ENCODE measurements at regions not wholly inside any gene's neighbourhood (a gene's known extent, or its start where the extent isn't known, plus 50 kb on each side); places are given as distances from the start of the nearest gene placed in this dataset.

DNA sequence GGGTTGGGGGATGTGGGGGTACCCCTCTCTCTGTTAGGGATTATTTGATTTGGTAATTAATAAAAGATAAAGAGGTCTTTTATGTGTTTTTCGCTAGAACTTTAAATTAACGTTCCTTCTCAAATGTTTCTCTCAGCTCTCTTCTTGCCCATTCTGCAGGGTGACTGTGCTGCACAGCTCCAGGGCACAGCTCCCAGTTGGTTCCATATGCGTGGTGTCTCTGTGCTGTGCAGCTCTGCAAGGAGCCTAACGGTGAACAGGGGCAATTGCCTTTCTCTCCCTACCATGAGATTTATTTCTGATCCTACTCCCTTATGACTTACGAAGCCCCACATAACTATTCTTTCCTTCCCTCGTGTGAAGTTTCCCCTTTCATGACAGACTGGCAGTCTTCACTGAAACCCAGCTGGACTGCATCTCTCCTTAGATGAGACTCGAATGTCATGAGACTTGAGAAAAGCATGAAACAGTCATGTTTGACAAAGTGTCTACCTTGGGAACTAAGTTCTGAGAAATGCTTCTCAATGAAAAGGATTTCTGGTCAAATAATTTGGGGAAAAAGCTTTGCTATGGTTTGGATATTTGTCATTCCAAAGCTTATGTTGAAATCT is 50.2 kb upstream of the SPRY1 start:
- FAIRE-seq, result no peak
- TF ChIP-seq CTCF (IDR thresholded peaks at IDR 0.05; ENCODE audit: insufficient read depth, missing control alignments), result no peak
- DNase-seq (ENCODE audit: insufficient read length, low spot score), result no peak
